NCI-H2196 (cell line): ENCODE measurements at regions not wholly inside any gene's neighbourhood (a gene's known extent, or its start where the extent isn't known, plus 50 kb on each side); places are given as distances from the start of the nearest gene placed in this dataset.
"Not testable (repeated sequence)": the region's sequence is repeated elsewhere in the genome, so short reads cannot be mapped to it uniquely, and the experiment has no call there.

Source experiments
- DNase-seq: peaks from one replicate; lab custom pipeline; 2025; ENCODE audit not compliant: unreplicated experiment; lab: John Stamatoyannopoulos, UW

- no peak for DNase-seq
Measured at GRCh38 chr7:51847461-51848134, 531.0 kb upstream of the COBL start.

- not testable (repeated sequence) for DNase-seq
Measured at GRCh38 chr7:51839130-51839529, 522.5 kb upstream of the COBL start.

- no peak for DNase-seq
Measured at GRCh38 chr7:51827631-51828030, 511.0 kb upstream of the COBL start.

GRCh38 chr7:51824050-51824449 is 507.4 kb upstream of the COBL start:
- no peak for DNase-seq

GRCh38 chr7:51823437-51823836 is 506.8 kb upstream of the COBL start:
- DNase-seq, result no peak

- no peak for DNase-seq
Measured at GRCh38 chr7:51817694-51818225, 501.2 kb upstream of the COBL start.

- not testable (repeated sequence) for DNase-seq
Measured at GRCh38 chr7:51805783-51806431, 489.3 kb upstream of the COBL start.

GRCh38 chr7:51802718-51803117 is 486.1 kb upstream of the COBL start:
- DNase-seq, result no peak

- DNase-seq, result no peak
Measured at GRCh38 chr7:51797371-51797770, 480.8 kb upstream of the COBL start.

- no peak for DNase-seq
Measured at GRCh38 chr7:51792796-51793195, 476.2 kb upstream of the COBL start.

GRCh38 chr7:51789489-51789888 is 472.9 kb upstream of the COBL start:
- DNase-seq, result no peak

- DNase-seq, result no peak
Measured at GRCh38 chr7:51786284-51786683, 469.7 kb upstream of the COBL start.

- no peak for DNase-seq
Measured at GRCh38 chr7:51785876-51786275, 469.3 kb upstream of the COBL start.

- DNase-seq, result no peak
Measured at GRCh38 chr7:51785171-51785570, 468.6 kb upstream of the COBL start.

- no peak for DNase-seq
Measured at GRCh38 chr7:51783241-51783640, 466.6 kb upstream of the COBL start.

- no peak for DNase-seq
Measured at GRCh38 chr7:51778121-51778520, 461.5 kb upstream of the COBL start.

GRCh38 chr7:51774178-51774577 is 457.6 kb upstream of the COBL start:
- no peak for DNase-seq

GRCh38 chr7:51772190-51772589 is 455.6 kb upstream of the COBL start:
- no peak for DNase-seq

- no peak for DNase-seq
Measured at GRCh38 chr7:51764976-51765375, 448.4 kb upstream of the COBL start.

- no peak for DNase-seq
Measured at GRCh38 chr7:51759985-51760384, 443.4 kb upstream of the COBL start.

GRCh38 chr7:51757960-51758359 is 441.4 kb upstream of the COBL start:
- DNase-seq, result no peak

- no peak for DNase-seq
Measured at GRCh38 chr7:51732951-51733350, 416.3 kb upstream of the COBL start.

- no peak for DNase-seq
Measured at GRCh38 chr7:51732116-51732515, 415.5 kb upstream of the COBL start.
